COLO668 (cell line): ENCODE measurements at regions not wholly inside any gene's neighbourhood (a gene's known extent, or its start where the extent isn't known, plus 50 kb on each side); places are given as distances from the start of the nearest gene placed in this dataset.

Experiments
- DNase-seq: peaks from one replicate; lab custom pipeline; 2025; ENCODE audit not compliant: unreplicated experiment; lab: John Stamatoyannopoulos, UW

DNA sequence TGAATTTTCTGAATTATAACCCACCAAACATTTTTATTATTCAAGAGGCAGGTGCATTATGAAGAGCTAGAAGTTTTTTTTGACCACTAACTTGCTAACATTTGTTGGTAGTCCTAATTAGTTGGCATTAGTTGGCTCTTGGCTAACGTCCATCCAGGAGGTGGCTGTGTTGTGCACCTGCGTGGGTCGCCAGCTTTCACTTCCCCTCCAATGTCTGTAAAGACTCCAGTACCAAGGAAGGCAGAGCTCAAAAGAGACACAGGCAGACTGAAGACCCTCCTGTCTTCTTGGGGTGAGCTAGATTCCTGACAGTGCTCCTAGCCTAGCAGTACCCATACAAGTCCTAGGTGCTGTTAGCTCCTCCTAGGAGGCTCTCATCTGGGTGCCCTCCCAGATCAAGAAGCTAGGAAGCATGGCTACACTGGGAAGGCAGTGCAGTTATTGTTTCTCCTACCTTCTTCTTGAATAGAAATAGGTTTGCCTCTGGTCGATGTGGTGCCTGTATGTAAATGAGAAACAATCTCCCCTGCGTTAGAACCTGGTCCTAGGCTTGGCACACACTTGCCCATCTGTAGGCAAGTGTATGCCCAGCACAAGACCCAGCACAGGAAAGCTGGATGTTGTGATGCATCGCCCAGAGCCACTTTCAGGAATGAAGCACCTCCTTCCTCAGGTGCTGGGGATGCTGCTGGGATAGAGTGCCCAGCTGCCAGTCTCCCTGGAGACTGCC, 190.9 kb downstream of the ICE1 start:
- DNase-seq: no peak

DNA sequence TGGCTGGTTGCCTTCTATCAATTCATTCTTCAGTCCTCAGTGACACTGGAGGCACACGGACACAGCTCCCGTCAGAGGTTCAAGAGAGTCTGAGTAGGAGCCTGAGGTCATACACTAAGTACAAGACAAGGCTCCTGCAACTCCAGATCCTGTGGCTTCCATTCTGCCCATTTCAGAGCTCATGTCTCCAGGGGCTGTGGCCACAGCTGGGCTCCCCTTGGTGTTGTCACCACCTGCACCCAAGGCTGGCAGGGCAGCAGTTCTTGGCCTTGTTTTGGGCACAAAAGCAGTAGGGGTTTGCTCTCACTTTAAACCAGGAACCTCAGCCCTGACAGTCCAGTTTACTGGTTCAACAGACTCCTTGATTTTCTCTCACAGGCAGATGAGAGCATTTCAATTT, 189.6 kb downstream of the ICE1 start:
- no peak for DNase-seq

DNA sequence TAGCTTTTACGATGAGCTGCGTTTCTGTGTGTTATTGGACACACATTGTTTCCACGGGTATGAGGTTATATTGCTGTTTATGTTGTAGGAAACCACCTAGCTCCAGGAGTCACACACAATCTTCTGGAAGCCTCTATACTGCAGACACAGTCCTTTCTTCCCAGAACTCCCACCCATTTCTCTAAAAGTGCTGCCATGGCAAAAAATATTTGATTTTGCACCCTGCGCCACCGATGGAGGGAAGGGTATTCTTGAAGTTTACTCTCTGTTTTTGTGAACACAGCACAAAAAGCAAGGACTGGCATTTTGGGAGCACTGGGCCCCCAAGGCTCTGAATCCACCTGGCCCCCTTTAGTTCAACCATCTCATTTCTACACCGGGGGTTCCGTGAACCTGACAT, 187.5 kb downstream of the ICE1 start:
- no peak for DNase-seq

DNA sequence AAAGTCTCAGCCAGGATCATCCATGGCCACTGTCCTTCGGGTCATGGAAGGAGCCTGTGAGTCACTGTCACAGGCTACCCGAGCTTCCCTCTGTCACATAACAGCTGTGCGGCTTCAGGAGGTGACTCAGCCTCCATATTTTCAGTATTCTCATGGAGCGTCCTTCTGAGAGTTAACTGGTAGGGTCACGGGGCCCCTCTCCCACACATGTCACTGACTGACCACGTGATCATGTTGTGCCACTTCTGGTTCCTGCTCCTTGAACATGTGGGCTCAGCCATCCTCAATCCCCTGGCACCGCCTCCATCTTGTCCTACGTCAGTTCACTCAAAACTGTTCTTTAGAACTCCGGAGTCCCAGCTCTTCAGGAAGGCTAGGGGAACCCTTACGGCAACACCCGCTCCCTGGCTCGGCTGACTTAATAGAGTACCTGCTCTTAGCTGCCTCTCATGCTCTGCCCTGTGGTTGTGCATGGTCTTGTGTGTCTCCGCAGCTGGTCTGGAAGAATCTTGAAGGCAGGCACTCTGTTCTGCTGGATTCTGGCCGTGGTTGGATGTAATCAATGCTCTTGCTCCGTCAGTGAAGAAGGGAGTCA, 182.8 kb downstream of the ICE1 start:
- DNase-seq: no peak

DNA sequence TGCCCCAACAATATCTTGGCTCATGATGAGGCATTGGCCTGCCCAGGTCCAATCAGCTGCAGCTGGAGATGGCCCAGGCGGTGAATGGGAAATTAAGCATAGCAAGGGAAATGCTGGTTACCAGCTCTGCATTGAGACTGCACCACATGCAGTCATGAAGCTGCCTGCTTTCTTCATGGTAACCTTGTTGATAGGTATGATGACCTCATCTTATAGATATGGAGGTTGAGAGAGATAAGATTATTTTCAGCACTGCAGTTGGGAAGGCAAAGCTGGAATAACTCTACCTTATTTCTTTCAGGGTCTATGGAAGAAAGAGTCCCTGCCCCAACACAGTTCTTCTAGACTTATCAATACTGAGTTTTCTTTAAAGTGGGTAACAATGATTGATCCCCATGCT, 180.1 kb downstream of the ICE1 start:
- DNase-seq: no peak

DNA sequence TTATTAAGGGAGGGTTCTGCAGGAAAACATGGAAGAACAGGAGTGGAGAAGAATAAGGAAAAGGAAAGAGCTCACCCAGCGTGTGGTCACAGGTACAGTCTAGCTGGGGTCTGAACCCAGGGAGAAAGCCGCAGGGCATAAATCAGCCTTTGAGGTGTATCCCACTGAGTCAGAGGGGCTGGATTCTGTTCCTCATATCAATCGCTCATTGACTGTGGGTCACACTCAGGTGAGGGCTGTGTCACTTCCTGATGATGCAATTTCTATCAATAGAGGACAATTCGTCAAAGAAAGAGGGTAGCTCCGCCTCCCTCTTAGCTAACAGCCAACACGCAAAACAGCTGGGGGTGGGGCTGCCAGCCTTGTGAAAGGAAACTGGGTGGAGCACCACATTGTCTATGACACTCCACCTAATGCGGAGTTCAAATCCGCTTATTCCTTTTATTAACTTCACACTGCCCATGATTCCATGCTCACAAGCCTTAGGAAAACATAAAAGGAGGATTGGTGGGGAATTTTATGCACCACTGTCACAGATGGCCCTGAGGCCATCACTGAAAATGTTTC, 176.2 kb downstream of the ICE1 start:
- no peak for DNase-seq

DNA sequence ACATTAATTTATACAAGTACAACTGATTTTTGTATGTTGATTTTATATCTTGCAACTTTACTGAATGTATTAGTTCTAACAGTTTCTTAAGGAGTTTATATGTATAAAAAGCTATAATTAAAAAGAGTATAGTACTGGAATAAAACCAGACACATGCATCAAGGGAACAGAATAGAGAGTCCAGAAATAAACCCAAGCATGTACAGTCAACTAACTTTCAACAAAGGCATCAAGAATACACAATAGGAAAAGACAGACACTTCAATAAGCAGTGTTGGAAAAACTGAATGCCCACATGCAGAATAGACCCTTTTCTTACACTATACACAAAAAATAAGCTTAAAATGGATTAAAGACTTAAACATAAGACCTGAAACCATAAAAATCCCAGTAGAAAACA, 170.9 kb downstream of the ICE1 start:
- DNase-seq: no peak

DNA sequence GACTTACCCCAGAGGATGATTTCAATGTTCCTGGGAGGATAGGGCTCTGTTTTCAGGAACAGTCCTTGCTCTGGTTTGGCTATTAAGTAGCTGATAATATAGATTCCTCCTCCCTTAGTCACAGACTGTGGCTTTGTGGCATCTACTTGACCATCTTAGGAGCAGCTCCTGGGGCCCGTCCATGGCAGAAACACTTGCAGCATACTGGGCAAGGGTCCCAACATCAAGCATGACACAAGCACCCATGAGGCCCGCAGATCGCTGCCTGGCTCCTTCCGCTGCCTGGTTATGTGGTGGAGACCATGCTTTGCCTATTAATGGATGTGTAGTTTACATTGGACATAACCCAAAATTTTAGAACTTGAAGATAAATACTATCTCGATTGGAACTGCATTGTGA, 170.1 kb downstream of the ICE1 start:
- no peak for DNase-seq

DNA sequence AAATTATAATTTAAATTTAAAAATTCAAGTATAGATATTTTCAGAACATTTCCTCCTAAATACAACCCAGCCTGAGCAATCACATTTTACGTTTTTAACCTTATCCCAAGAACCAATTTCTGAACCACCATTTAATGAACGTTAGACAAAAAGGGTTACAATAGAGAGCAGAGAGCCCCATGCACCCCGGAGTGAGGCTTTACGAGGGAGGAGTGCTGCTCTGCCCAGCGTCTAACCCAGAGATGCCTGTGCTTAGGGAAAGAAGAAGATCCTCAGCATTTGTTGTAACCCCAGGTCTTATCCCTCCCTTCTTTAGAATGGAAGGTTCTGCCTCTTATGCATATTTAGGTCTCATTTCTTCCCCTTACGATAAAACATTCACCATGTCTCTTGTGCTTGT, 169.1 kb downstream of the ICE1 start:
- no peak for DNase-seq

DNA sequence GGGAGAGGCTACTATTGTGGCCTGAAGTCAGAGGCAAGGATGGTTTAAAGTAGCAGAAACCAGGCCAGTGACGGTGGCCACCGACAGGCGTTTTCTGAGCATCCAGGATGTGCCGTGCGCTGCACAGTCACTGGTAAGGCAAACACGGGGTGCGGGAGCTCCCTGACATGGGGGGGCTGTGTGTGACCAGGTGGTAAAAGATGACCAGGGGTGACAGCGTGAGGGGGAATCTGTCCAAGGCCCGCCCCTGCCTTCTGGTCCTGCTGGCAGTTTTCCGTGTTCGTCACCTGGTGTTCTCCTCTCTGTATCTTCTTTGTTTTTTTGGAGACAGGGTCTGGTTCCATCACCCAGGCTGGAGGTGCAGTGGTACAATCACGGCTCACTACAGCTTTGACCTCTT, 167.4 kb downstream of the ICE1 start:
- no peak for DNase-seq

DNA sequence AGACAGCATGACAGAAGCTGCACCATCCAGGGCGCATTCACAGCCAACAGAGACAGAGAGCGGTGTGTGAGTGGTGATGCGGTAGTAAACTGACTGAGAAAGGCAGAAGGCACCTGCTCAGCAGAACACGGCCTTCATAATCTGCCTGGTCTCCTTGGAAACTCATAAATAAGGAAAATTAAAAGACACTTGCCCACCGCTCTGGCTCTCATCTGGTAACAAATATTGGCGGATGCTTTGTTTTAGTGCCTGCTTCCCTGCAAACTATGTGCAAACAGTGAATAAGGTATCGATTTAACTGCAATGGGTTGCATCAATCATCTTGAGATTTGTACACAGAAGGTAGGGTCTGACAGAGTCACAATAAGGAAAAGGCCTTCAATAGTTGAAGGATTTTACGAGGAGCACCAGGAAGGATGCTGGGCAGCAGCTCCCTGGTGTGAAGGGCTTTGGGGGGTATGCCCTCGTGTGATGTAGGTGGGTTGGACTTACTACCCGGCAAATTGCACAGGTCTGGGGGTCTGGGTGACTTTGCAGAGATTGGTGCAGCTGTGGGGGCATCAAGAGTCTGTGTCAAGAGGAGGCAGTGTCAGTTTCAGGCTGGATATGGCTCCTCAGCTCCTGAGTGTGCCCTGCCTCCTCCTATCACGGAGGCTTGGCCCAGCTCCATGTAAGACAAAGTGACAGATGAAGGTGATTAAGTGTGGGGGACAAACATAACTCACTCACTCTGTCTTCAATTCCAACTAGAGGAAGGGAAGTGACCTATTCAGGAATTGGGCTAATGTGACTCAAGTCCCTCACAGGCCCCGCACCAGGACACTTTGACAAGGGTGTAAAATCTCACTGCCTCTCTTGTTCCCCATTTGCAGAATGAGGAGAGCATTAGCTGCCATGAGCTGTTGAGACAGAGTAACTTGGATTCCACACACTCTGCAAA, 166.7 kb downstream of the ICE1 start:
- no peak for DNase-seq

DNA sequence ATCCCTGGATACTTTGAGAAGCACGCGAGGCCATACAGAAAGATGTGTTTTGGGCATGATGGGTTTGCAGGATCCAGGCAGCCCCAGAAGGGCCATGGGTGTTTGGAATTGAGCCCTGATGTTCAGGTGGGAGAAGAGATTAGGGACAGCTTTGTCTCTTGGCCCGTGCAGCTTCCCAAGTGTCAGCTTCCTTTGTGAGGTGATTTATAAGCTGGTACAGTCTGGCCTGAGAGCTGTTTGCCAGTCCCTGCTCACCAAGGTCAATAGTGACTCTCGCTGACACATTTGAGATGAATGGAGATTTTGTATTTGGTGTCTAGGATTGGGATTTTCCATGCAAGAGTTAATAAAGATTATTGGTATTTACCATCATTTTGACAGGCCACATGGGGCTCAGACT, 165.9 kb downstream of the ICE1 start:
- DNase-seq: no peak

DNA sequence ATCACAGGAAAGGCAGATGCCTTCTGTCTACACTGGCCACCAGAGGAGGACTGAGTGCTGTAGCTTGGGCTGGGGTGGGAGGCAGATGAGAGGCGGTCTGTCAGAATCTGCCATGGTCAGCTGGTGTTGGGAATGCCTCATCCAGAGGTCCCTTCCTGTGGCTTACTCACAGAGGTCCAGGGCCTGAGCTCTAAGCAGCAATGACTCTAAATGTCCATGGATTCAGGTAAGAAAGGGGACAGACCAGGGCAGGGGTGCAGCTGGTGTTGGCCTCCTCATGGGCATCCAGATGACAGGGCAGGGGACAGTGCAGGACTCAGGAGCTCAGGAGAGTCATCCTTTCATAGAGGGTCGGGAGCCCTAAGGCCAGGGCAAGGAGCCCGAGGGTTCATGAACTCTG, 165.0 kb downstream of the ICE1 start:
- no peak for DNase-seq

DNA sequence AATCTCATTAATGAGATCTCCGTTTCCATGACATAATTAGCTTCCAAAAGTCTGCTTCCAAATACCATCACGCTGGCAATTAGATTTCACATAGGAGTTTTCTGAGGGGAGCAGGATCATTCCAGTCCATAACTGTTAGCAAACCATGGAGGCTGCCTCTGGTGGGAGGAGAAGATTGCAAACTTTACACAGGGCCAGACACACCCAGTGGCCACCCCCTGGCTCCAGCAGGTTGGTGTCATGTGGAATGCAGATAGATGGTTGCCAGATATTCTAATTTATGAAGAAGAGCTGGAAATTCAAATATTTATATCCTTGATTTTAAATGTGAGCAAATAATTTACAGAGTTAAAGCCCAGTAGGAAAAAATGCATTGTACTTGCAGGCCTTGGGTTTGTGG, 164.2 kb downstream of the ICE1 start:
- DNase-seq: no peak

DNA sequence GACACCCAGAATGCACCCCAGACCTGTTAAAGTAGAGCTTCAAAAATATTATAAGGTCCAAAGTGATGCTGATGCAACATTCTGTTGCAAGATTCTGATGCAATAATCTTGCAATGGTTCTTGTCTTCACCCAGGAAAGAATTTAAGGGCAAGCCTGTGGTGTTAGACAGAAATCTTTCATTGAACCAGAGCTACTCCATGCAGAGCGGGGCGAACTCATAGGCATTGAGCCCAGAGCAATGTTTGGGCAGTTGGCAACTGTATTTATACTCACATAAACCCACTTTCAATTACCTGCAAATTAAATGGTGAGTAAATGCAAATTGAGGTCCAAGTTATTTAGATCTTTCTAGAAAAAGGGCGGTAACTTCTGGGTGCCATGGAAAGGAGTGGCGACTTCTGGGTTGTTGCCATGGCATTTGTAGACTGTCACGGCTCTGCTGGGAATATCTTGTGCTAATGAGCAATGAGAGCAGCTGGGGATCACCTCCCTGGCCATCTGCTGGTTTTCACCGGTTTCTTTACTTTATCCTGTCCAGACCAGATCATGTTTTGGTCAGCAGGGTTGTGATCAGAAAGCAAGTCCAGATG, 163.4 kb downstream of the ICE1 start:
- no peak for DNase-seq

DNA sequence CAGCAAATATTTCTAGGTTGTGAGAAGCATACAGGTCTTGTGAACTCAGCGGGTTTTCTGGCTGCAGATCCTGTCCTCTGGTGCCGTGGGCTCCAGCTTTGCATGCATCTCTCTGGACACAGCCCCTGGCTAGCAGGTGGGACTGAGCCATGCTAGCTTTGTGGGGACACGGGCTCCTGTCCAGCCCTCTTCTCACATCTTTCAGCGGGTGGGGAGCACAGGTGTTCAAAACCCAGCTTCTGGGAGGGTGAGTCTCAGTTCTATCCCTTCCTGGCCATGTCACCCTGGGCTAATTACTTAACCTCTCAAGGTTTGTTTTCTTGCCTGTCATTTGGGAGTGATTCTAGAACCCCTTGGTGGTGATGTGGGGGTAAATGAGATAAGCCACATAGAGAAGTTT, 162.3 kb downstream of the ICE1 start:
- no peak for DNase-seq

DNA sequence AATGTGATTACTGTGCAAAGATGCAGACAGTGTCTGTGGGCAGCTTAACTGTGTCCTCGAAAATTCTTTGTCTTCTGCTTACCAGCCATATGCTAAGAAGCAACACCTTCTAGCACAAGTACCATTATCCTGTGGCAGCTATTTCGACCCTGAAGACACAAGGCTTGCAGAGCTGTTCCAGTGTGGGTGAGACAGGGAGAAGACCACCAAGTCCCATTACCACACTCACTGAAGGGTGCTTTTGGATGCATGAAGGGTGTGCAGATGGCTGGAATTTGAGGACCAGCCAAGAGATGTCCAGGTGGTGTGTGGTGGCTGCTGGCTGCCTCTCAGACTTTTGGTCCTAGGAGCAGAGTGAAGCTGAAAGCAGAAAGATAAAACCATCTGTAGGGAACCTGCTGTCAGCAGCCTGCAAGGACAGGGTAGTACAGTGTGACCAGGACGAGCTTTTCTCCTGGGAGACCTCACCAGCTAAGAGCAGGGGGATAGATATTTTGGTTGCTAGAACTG, 161.8 kb downstream of the ICE1 start:
- no peak for DNase-seq

DNA sequence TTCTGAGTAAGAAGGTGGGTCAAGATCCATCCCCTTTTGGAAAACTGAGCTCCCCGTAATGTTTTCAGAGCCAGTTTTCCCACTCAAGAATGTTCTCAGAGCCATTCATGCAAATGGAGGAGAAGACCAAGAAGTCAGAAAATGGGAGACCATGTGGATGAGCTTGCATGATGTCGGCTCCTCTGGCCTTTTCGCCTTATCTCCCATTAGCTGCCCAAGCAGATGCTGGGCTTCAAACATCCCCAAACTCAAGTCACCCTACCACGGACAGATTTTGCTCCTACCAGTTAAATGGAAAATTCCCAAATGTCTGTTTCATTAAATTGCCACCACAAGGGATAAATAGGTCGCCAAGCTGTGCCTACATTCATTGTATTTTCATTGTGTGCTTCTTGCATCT, 161.4 kb downstream of the ICE1 start:
- no peak for DNase-seq

DNA sequence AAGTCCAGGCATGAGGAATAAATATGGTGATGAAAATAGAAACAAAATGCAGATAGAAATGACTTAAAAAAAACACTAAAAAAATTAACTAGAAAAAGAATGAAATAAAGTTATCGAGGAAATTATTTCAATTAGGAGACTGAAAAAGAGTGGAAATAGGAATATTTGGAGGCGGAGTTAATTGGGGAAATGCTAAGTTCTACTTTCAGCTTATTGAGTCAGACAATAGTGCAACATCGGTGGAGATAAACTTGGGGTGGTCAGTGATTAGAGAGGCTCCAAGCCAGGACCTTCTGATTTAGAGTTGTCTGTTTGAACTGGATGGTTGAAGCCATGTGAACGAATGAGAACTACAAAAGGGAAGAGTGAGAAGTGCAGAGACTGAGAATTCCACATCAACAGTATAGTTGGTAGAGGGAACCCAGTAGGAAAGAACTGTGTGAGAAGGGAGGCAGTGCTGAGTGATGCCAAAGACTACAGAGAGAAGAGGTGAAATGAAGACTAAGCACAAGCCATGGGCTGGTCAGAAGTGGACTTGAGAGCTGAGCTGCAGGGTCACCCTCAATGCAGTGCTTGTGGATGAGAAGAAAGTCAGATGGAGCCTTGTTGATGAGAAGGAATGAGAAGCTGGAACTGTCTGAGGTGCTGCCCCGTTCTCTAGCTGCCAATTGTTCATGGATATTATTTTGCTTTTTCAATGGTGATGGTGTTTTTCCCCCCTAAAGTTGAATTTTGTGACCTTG, 160.7 kb downstream of the ICE1 start:
- no peak for DNase-seq

DNA sequence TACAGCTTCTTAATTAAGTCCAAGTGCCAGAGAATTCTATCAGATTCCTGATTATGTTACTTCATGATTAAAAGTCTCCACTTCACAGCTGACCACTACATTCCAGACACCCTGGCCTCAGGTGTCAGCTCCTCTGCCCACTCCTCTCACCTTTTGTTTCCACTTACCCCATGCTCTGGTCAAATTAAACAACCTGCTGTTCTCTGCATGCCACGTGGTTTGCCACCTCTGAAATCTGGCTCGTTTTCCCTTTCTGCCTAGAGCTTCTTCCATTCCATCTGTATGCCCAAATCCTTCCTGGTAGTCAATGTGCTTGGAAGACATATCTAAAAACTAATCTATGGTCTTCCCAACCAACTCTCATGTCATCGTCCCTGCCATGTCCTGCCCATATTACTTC, 158.6 kb downstream of the ICE1 start:
- no peak for DNase-seq
